ENCODE measurements at regions not wholly inside any gene's neighbourhood (a gene's known extent, or its start where the extent isn't known, plus 50 kb on each side); places are given as distances from the start of the nearest gene placed in this dataset.
"Not testable (repeated sequence)": the region's sequence is repeated elsewhere in the genome, so short reads cannot be mapped to it uniquely, and the experiment has no call there.

DNA sequence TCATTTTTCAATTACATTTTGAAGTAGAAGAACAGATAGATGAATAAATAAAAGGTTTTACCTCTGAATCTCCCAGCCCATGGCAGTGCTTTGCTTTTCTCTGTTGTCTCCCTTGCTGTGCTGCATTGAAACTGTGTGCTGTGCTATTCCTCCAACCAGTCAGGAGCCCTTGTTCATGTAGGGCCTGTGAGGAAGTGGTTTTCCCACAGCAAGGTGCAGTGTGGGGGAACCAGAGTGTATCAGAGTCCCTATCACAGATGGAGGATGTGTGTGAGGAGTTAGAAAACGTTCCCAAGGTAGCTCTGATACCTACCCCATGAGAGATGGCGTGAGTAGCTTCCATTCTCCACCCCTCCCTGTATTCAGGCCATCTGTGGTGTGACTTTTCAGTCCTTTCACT lies 72.8 kb upstream of the RALGAPA2 start:
- H3K27me3 ChIP-seq (ENCODE audit: control insufficient read depth in 1 of 2, insufficient read depth in 1 of 2, low read length in 2 of 2): no peaks in the 10 kb centered on the region
- H3K18ac ChIP-seq (ENCODE audit: low read depth in 1 of 2, low read length in 2 of 2): no peak overlapping the region
- H3K36me3 ChIP-seq (ENCODE audit: control insufficient read depth in 1 of 2, insufficient read depth in 2 of 2, low read depth in 1 of 2, low read length in 2 of 2): no peaks in the 10 kb centered on the region
- H2BK5ac ChIP-seq (ENCODE audit: low read depth, low read length, poor library complexity, severe bottlenecking): no peak overlapping the region
- no peak overlapping the region for H2AFZ ChIP-seq (ENCODE audit: low read depth, low read length)
- no peaks in the 10 kb centered on the region for H3K9me3 ChIP-seq (ENCODE audit: control insufficient read depth, low read length)
- H3K14ac ChIP-seq (ENCODE audit: low read length in 2 of 2): no peak overlapping the region
- H3K23ac ChIP-seq (ENCODE audit: low read length in 2 of 2): no peak overlapping the region
- no peaks in the 10 kb centered on the region for H3K79me1 ChIP-seq (replicated peaks; ENCODE audit: low read length, poor library complexity, severe bottlenecking)
- DNase-seq: no peak
- H4K8ac ChIP-seq (ENCODE audit: low read length): no peak overlapping the region
- H3K4ac ChIP-seq (ENCODE audit: low read depth in 1 of 2, low read length in 2 of 2): no peak overlapping the region
- 17% methylated on average over 1 of the region's 2 CpGs for WGBS
- no peak overlapping the region for H3K4me2 ChIP-seq (ENCODE audit: low read length, poor library complexity, severe bottlenecking)
- no peak overlapping the region for H2BK12ac ChIP-seq (ENCODE audit: low read length in 2 of 2)
- H3K27ac ChIP-seq (ENCODE audit: low read length, poor library complexity, severe bottlenecking): no peak overlapping the region
- no peak overlapping the region for H2AK5ac ChIP-seq (ENCODE audit: low read length, severe bottlenecking)
- no peak overlapping the region for H2BK120ac ChIP-seq (ENCODE audit: low read depth, low read length)
- no peak overlapping the region for H2BK15ac ChIP-seq (ENCODE audit: low read depth, poor library complexity, severe bottlenecking)
- no peak overlapping the region for H4K91ac ChIP-seq (ENCODE audit: low read length)
- H3K4me1 ChIP-seq (ENCODE audit: control insufficient read depth, insufficient read depth, low read depth, low read length): no peaks in the 10 kb centered on the region
- no peak overlapping the region for H3K4me3 ChIP-seq (ENCODE audit: insufficient read depth in 1 of 2, low read depth in 1 of 2, low read length in 2 of 2)
- no peak overlapping the region for H3K9ac ChIP-seq (ENCODE audit: low read length)

DNA sequence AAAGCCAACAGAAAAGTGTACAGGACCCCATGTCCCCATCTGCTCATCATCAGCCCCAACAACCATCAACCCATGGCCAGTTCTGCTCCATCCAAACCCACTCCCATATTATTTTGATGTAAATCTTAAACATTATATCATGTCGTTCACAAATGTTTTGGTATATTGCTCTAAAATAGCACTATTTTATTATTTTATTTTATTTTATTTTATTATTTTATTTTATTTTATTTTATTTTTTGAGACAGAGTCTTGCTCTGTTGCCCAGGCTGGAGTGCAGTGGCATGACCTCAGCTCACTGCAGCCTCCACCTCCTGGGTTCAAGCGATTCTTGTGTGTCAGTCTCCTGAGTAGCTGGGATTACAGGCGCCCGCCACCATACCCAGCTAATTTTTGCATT lies 72.0 kb upstream of the RALGAPA2 start:
- H3K4me2 ChIP-seq (ENCODE audit: low read length, poor library complexity, severe bottlenecking); H3K36me3 ChIP-seq (ENCODE audit: control insufficient read depth in 1 of 2, insufficient read depth in 2 of 2, low read depth in 1 of 2, low read length in 2 of 2); H3K14ac ChIP-seq (ENCODE audit: low read length in 2 of 2); H2AK5ac ChIP-seq (ENCODE audit: low read length, severe bottlenecking); H3K4ac ChIP-seq (ENCODE audit: low read depth in 1 of 2, low read length in 2 of 2); H3K18ac ChIP-seq (ENCODE audit: low read depth in 1 of 2, low read length in 2 of 2); H3K4me1 ChIP-seq (ENCODE audit: control insufficient read depth, insufficient read depth, low read depth, low read length); H2BK12ac ChIP-seq (ENCODE audit: low read length in 2 of 2); H2BK5ac ChIP-seq (ENCODE audit: low read depth, low read length, poor library complexity, severe bottlenecking); H4K91ac ChIP-seq (ENCODE audit: low read length); DNase-seq; H3K9me3 ChIP-seq (ENCODE audit: control insufficient read depth, low read length); H3K9ac ChIP-seq (ENCODE audit: low read length); H3K23ac ChIP-seq (ENCODE audit: low read length in 2 of 2); H2BK120ac ChIP-seq (ENCODE audit: low read depth, low read length); H2AFZ ChIP-seq (ENCODE audit: low read depth, low read length); H3K27me3 ChIP-seq (ENCODE audit: control insufficient read depth in 1 of 2, insufficient read depth in 1 of 2, low read length in 2 of 2); H4K8ac ChIP-seq (ENCODE audit: low read length); H3K79me1 ChIP-seq (replicated peaks; ENCODE audit: low read length, poor library complexity, severe bottlenecking); H3K27ac ChIP-seq (ENCODE audit: low read length, poor library complexity, severe bottlenecking); H3K4me3 ChIP-seq (ENCODE audit: insufficient read depth in 1 of 2, low read depth in 1 of 2, low read length in 2 of 2); H2BK15ac ChIP-seq (ENCODE audit: low read depth, poor library complexity, severe bottlenecking): not testable (repeated sequence)
- WGBS: 67% methylated on average over 3 of the region's 4 CpGs

GRCh38 chr20:20783450-20783849 lies 71.0 kb upstream of the RALGAPA2 start:
- H3K9ac ChIP-seq (ENCODE audit: low read length): no peak overlapping the region
- H3K27me3 ChIP-seq (ENCODE audit: control insufficient read depth in 1 of 2, insufficient read depth in 1 of 2, low read length in 2 of 2): no peaks in the 10 kb centered on the region
- H3K36me3 ChIP-seq (ENCODE audit: control insufficient read depth in 1 of 2, insufficient read depth in 2 of 2, low read depth in 1 of 2, low read length in 2 of 2): no peaks in the 10 kb centered on the region
- H3K9me3 ChIP-seq (ENCODE audit: control insufficient read depth, low read length): no peaks in the 10 kb centered on the region
- H2BK12ac ChIP-seq (ENCODE audit: low read length in 2 of 2): no peak overlapping the region
- no peak overlapping the region for H3K4me2 ChIP-seq (ENCODE audit: low read length, poor library complexity, severe bottlenecking)
- no peaks in the 10 kb centered on the region for H3K79me1 ChIP-seq (replicated peaks; ENCODE audit: low read length, poor library complexity, severe bottlenecking)
- no peak overlapping the region for H2BK5ac ChIP-seq (ENCODE audit: low read depth, low read length, poor library complexity, severe bottlenecking)
- no peak overlapping the region for H3K18ac ChIP-seq (ENCODE audit: low read depth in 1 of 2, low read length in 2 of 2)
- H3K4ac ChIP-seq (ENCODE audit: low read depth in 1 of 2, low read length in 2 of 2): no peak overlapping the region
- H2BK15ac ChIP-seq (ENCODE audit: low read depth, poor library complexity, severe bottlenecking): no peak overlapping the region
- DNase-seq: no peak
- no peak overlapping the region for H2BK120ac ChIP-seq (ENCODE audit: low read depth, low read length)
- no peak overlapping the region for H3K4me3 ChIP-seq (ENCODE audit: insufficient read depth in 1 of 2, low read depth in 1 of 2, low read length in 2 of 2)
- H2AK5ac ChIP-seq (ENCODE audit: low read length, severe bottlenecking): no peak overlapping the region
- H4K91ac ChIP-seq (ENCODE audit: low read length): no peak overlapping the region
- H3K27ac ChIP-seq (ENCODE audit: low read length, poor library complexity, severe bottlenecking): no peak overlapping the region
- WGBS: 67% methylated on average over 5 of the region's 6 CpGs
- H2AFZ ChIP-seq (ENCODE audit: low read depth, low read length): no peak overlapping the region
- H3K14ac ChIP-seq (ENCODE audit: low read length in 2 of 2): no peak overlapping the region
- H4K8ac ChIP-seq (ENCODE audit: low read length): no peak overlapping the region
- H3K23ac ChIP-seq (ENCODE audit: low read length in 2 of 2): no peak overlapping the region
- no peaks in the 10 kb centered on the region for H3K4me1 ChIP-seq (ENCODE audit: control insufficient read depth, insufficient read depth, low read depth, low read length)

GRCh38 chr20:20782755-20783154 lies 70.3 kb upstream of the RALGAPA2 start:
- H2AFZ ChIP-seq (ENCODE audit: low read depth, low read length): no peak overlapping the region
- H3K4ac ChIP-seq (ENCODE audit: low read depth in 1 of 2, low read length in 2 of 2): no peak overlapping the region
- H2BK12ac ChIP-seq (ENCODE audit: low read length in 2 of 2): no peak overlapping the region
- H3K9ac ChIP-seq (ENCODE audit: low read length): no peak overlapping the region
- no peak overlapping the region for H3K23ac ChIP-seq (ENCODE audit: low read length in 2 of 2)
- no peaks in the 10 kb centered on the region for H3K9me3 ChIP-seq (ENCODE audit: control insufficient read depth, low read length)
- no peak overlapping the region for H3K14ac ChIP-seq (ENCODE audit: low read length in 2 of 2)
- no peak overlapping the region for H2BK5ac ChIP-seq (ENCODE audit: low read depth, low read length, poor library complexity, severe bottlenecking)
- H3K4me3 ChIP-seq (ENCODE audit: insufficient read depth in 1 of 2, low read depth in 1 of 2, low read length in 2 of 2): no peak overlapping the region
- no peak for DNase-seq
- H2BK15ac ChIP-seq (ENCODE audit: low read depth, poor library complexity, severe bottlenecking): no peak overlapping the region
- H4K91ac ChIP-seq (ENCODE audit: low read length): no peak overlapping the region
- H4K8ac ChIP-seq (ENCODE audit: low read length): no peak overlapping the region
- H3K4me1 ChIP-seq (ENCODE audit: control insufficient read depth, insufficient read depth, low read depth, low read length): no peaks in the 10 kb centered on the region
- no peaks in the 10 kb centered on the region for H3K79me1 ChIP-seq (replicated peaks; ENCODE audit: low read length, poor library complexity, severe bottlenecking)
- H3K4me2 ChIP-seq (ENCODE audit: low read length, poor library complexity, severe bottlenecking): no peak overlapping the region
- H3K27me3 ChIP-seq (ENCODE audit: control insufficient read depth in 1 of 2, insufficient read depth in 1 of 2, low read length in 2 of 2): no peaks in the 10 kb centered on the region
- no peak overlapping the region for H3K18ac ChIP-seq (ENCODE audit: low read depth in 1 of 2, low read length in 2 of 2)
- H2AK5ac ChIP-seq (ENCODE audit: low read length, severe bottlenecking): no peak overlapping the region
- no peak overlapping the region for H3K27ac ChIP-seq (ENCODE audit: low read length, poor library complexity, severe bottlenecking)
- no peak overlapping the region for H2BK120ac ChIP-seq (ENCODE audit: low read depth, low read length)
- WGBS: 87% methylated on average over 1 of the region's 1 CpG
- H3K36me3 ChIP-seq (ENCODE audit: control insufficient read depth in 1 of 2, insufficient read depth in 2 of 2, low read depth in 1 of 2, low read length in 2 of 2): no peaks in the 10 kb centered on the region

All from mesenchymal stem cell (in vitro differentiated cells and primary cell).